GM12891 (cell line): ENCODE measurements at regions not wholly inside any gene's neighbourhood (a gene's known extent, or its start where the extent isn't known, plus 50 kb on each side); places are given as distances from the start of the nearest gene placed in this dataset.

ENCODE experiments used
- POLR2A ChIP-seq: IDR thresholded peaks from 2 replicates; pipeline ENCODE4 v1.6.1; 2011; ENCODE audit warnings: low read depth, low read length, control low read depth
- POLR2AphosphoS5 ChIP-seq: IDR thresholded peaks from 2 replicates; pipeline ENCODE4 v1.6.1; 2011; ENCODE audit warnings: low read depth, low read length, control low read depth
- SPI1 ChIP-seq: IDR thresholded peaks from 2 replicates; pipeline ENCODE4 v1.6.1; 2011; ENCODE audit warnings: low read depth, low read length, control low read depth
- TAF1 ChIP-seq: IDR thresholded peaks from 2 replicates; pipeline ENCODE4 v1.6.1; 2011; ENCODE audit warnings: low read depth, low read length, control low read depth

DNA sequence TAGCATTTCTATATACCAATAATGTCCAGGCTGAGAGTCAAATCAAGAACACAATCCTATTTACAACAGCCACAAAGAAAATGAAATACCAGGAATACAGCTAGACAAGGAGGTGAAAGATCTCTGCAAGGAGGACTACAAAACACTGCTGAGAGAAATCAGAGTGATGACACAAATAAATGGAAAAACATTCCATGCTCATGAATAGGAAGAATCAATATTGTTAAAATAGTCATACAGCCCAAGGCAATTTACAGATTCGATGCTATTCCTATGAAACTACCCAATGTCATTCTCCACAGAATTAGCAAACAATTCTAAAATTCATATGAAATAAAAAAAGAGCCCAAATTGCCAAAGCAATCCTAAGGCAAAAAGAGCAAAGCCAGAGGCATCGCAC is 116.8 kb upstream of the ZNF32 start:
- TF ChIP-seq POLR2AphosphoS5 = no peak
- no peak for TF ChIP-seq POLR2A
- no peak for TF ChIP-seq SPI1
- no peak for TF ChIP-seq TAF1
